RWPE1 (cell line): ENCODE measurements at regions not wholly inside any gene's neighbourhood (a gene's known extent, or its start where the extent isn't known, plus 50 kb on each side); places are given as distances from the start of the nearest gene placed in this dataset.

ENCODE experiments used
- CTCF ChIA-PET: fragments of 350-600 bp; sonication (Branson Sonifier 250); formaldehyde crosslinking; extraction: SDS; loops from one replicate; lab custom pipeline; 2021; lab: Yijun Ruan, JAX
- POLR2A ChIA-PET: fragments of 400-600 bp; formaldehyde crosslinking; extraction: SDS; loops from one replicate; lab custom pipeline; 2020; ENCODE audit warnings: antibody characterized with exemption; ENCODE audit not compliant: low non-redundant PET; lab: Yijun Ruan, JAX
- DNase-seq: peaks from one replicate; pipeline ENCODE4 v3.0.0; 2012; ENCODE audit warnings: low spot score
- H3K27ac ChIP-seq: fragments of 450-650 bp; 2 replicates; pipeline ENCODE4 v1.5.1; 2017
- CTCF ChIP-seq: fragments of 450-650 bp; conservative IDR thresholded peaks from 2 replicates; pipeline ENCODE4 v1.5.1; 2017; ENCODE audit warnings: low read depth, mild to moderate bottlenecking

- POLR2A ChIA-PET: no interaction called here
- no peak for TF ChIP-seq CTCF
- DNase-seq: peak; percentile 13
- no peak overlapping the region for H3K27ac ChIP-seq
- CTCF ChIA-PET: no interaction called here
Observed at GRCh38 chr1:222225316-222225691, 322.6 kb downstream of the HHIPL2 start.

GRCh38 chr1:222224636-222225315 lies 323.1 kb downstream of the HHIPL2 start:
- POLR2A ChIA-PET: no interaction called here
- TF ChIP-seq CTCF: no peak

GRCh38 chr1:222224156-222224555 lies 323.7 kb downstream of the HHIPL2 start:
- ChIA-PET CTCF (interaction anchor here (0.6 to 0.8 kb wide), 3 partner anchors 34 to 221 kb away, joined by 3 to 8 read pairs (median 4); no protein-coding TSS in a partner anchor), POLR2A (no interaction called here)
- H3K27ac ChIP-seq: no peak overlapping the region
- TF ChIP-seq CTCF: no peak
- DNase-seq: no peak

More at GRCh38 chr1:222224636-222225315, 323.1 kb downstream of the HHIPL2 start:
- no peak for DNase-seq
- CTCF ChIA-PET: interaction anchor here (0.6 to 0.8 kb wide), 3 partner anchors 33 to 220 kb away, joined by 3 to 8 read pairs (median 4); no protein-coding TSS in a partner anchor
- no peak overlapping the region for H3K27ac ChIP-seq

- H3K27ac ChIP-seq: no peak overlapping the region
- no peak for DNase-seq
- POLR2A ChIA-PET: no interaction called here
- CTCF ChIA-PET: no interaction called here
- TF ChIP-seq CTCF: no peak
Observed at GRCh38 chr1:222223010-222223409, 324.9 kb downstream of the HHIPL2 start.

- TF ChIP-seq CTCF: no peak
- H3K27ac ChIP-seq: no peak overlapping the region
- CTCF ChIA-PET: no interaction called here
- POLR2A ChIA-PET: no interaction called here
- no peak for DNase-seq
Observed at GRCh38 chr1:222216255-222216754, 331.6 kb downstream of the HHIPL2 start.

GRCh38 chr1:222210776-222211175 lies 337.1 kb downstream of the HHIPL2 start:
- TF ChIP-seq CTCF: no peak
- H3K27ac ChIP-seq: no peak overlapping the region
- no peak for DNase-seq
- ChIA-PET CTCF (no interaction called here), POLR2A (no interaction called here)
